Endothelial cell of umbilical vein (primary cell): ENCODE measurements at regions not wholly inside any gene's neighbourhood (a gene's known extent, or its start where the extent isn't known, plus 50 kb on each side); places are given as distances from the start of the nearest gene placed in this dataset.

Experiments
- BruUV-seq: library from RNA; stranded (reverse); fragments of 400-500 nt; replicated peaks from 2 replicates; lab custom pipeline; 2021; lab: Mats Ljungman, UMichigan
- CTCF ChIA-PET: fragments of 300-600, 350-600 bp; sonication (Branson Sonifier 250); formaldehyde crosslinking; loops from one replicate; lab custom pipeline; 2021; ENCODE audit warnings: antibody characterized with exemption, inconsistent platforms; lab: Charles Lee
- POLR2A ChIA-PET: fragments of 300-600, 350-600 bp; sonication (Branson Sonifier 250); formaldehyde crosslinking; loops from one replicate; lab custom pipeline; 2021; ENCODE audit warnings: antibody characterized with exemption, inconsistent platforms; lab: Charles Lee
- DNase-seq: peaks from one replicate; pipeline ENCODE4 v3.0.0-alpha.2; 2011; ENCODE audit warnings: low read depth, low spot score
- FAIRE-seq: peaks from 2 replicates; lab custom pipeline; 2011; peaks lifted over from hg19 to GRCh38; lab: Jason Lieb, UNC
- H2AFZ ChIP-seq: 2 replicates; pipeline ENCODE4 v1.6.0; 2012; ENCODE audit warnings: low read depth, low read length, control low read depth, inconsistent platforms
- H3K27ac ChIP-seq: 2 replicates; pipeline ENCODE4 v1.5.1; 2011; ENCODE audit warnings: low read depth, mild to moderate bottlenecking, control low read depth, low read length, moderate library complexity; ENCODE audit not compliant: insufficient read depth
- H3K27me3 ChIP-seq, 2 experiments: 2 replicates each; pipeline versions ENCODE4 v1.6.0 to v1.6.1; 2011; ENCODE audit warnings: low read length in 2 of 2, mixed read lengths in 1 of 2; ENCODE audit not compliant: control insufficient read depth in 2 of 2, insufficient read depth in 2 of 2
- H3K36me3 ChIP-seq, 2 experiments: 2 replicates in 1 of 2; 3 replicates in 1 of 2; pipeline ENCODE4 v1.5.1; 2011; ENCODE audit warnings: low read length in 2 of 2, mild to moderate bottlenecking in 1 of 2, moderate library complexity in 1 of 2; ENCODE audit not compliant: control insufficient read depth in 2 of 2, insufficient read depth in 2 of 2; ENCODE audit errors: extremely low read depth in 1 of 2
- H3K4me1 ChIP-seq: 3 replicates; pipeline ENCODE4 v1.5.1; 2011; ENCODE audit warnings: mild to moderate bottlenecking, low read length; ENCODE audit not compliant: control insufficient read depth, insufficient read depth; ENCODE audit errors: extremely low read depth
- H3K4me2 ChIP-seq: 2 replicates; pipeline ENCODE4 v1.6.1; 2011; ENCODE audit warnings: low read length, control low read depth, mixed read lengths; ENCODE audit not compliant: insufficient read depth
- H3K4me3 ChIP-seq, 3 experiments: fragments of 200-600 bp in 1 of 3; sonication (generic), shearing (Covaris generic) in 1 of 3; replicated peaks in 1 of 3; 2 replicates each; pipeline ENCODE4 v1.5.1; 2011 to 2016; ENCODE audit warnings: control low read depth in 3 of 3, low read length in 3 of 3, mild to moderate bottlenecking in 2 of 3, inconsistent platforms in 1 of 3, low read depth in 1 of 3, moderate library complexity in 1 of 3; ENCODE audit not compliant: insufficient read depth in 1 of 3
- H3K79me2 ChIP-seq: 2 replicates; pipeline ENCODE4 v1.6.0; 2012; ENCODE audit warnings: low read length, inconsistent platforms; ENCODE audit not compliant: control insufficient read depth, insufficient read depth
- H3K9ac ChIP-seq: replicated peaks from 2 replicates; pipeline ENCODE3; 2011; ENCODE audit warnings: low read length, control low read depth; ENCODE audit not compliant: insufficient read depth; ENCODE audit errors: extremely low read depth
- H3K9me1 ChIP-seq: replicated peaks from 3 replicates; pipeline ENCODE4 v1.6.0; 2011; ENCODE audit warnings: mild to moderate bottlenecking, low read length; ENCODE audit not compliant: control insufficient read depth, insufficient read depth; ENCODE audit errors: extremely low read depth
- H3K9me3 ChIP-seq: replicated peaks from 2 replicates; pipeline ENCODE4 v1.5.1; 2012; ENCODE audit warnings: low read length, inconsistent platforms; ENCODE audit not compliant: control insufficient read depth, insufficient read depth
- H4K20me1 ChIP-seq: replicated peaks from 2 replicates; pipeline ENCODE3; 2011; ENCODE audit warnings: mild to moderate bottlenecking, low read length; ENCODE audit not compliant: control insufficient read depth, insufficient read depth; ENCODE audit errors: extremely low read depth
- EZH2 ChIP-seq: IDR thresholded peaks from 2 replicates; pipeline ENCODE4 v1.6.1; 2012; ENCODE audit warnings: borderline replicate concordance, low read depth, mild to moderate bottlenecking, moderate library complexity, low read length, inconsistent platforms; ENCODE audit not compliant: severe bottlenecking
- FOS ChIP-seq: IDR thresholded peaks from 2 replicates; pipeline ENCODE4 v1.6.1; 2011; ENCODE audit warnings: mild to moderate bottlenecking, low read length, moderate library complexity, borderline replicate concordance; ENCODE audit not compliant: insufficient read depth
- GATA2 ChIP-seq: IDR thresholded peaks from 2 replicates; pipeline ENCODE4 v1.7.0; 2011; ENCODE audit warnings: low read depth, mild to moderate bottlenecking, moderate library complexity, mixed read lengths, low read length; ENCODE audit not compliant: insufficient read length, insufficient read depth
- JUN ChIP-seq: IDR thresholded peaks from 2 replicates; pipeline ENCODE4 v1.6.1; 2011; ENCODE audit warnings: borderline replicate concordance, low read depth; ENCODE audit not compliant: insufficient read length, insufficient read depth
- MYC ChIP-seq: IDR thresholded peaks from one replicate; pipeline ENCODE4 v1.6.1; 2011; ENCODE audit warnings: mild to moderate bottlenecking, low read depth, low read length
- POLR2A ChIP-seq: IDR thresholded peaks from 2 replicates; pipeline ENCODE4 v1.6.1; 2012; ENCODE audit warnings: low read depth, mild to moderate bottlenecking, control low read depth, low read length
- POLR2AphosphoS5 ChIP-seq: IDR thresholded peaks from 2 replicates; pipeline ENCODE4 v1.6.1; 2012; ENCODE audit warnings: low read depth, mild to moderate bottlenecking, control low read depth, low read length, moderate library complexity; ENCODE audit not compliant: insufficient read depth
- dilution Hi-C: fragments of 300-500 bp; cut with MboI; formaldehyde crosslinking; loops from one replicate; pipeline ENCODE4 v1.15.0; 2019; ENCODE audit warnings: low sequenced_read_pairs; ENCODE audit not compliant: extremely low pct_ligation_motif_present
- intact Hi-C: fragments of 100-400 bp; cut with micrococcal nuclease; formaldehyde crosslinking; loops from one replicate; pipeline ENCODE4 v1.10.0; 2022
- TF ChIP-seq, protein P1 (sequence below), 2 donors: IDR thresholded peaks; 1 replicate in 1 of 2; 2 replicates in 1 of 2; pipeline ENCODE4 v1.5.1; 2011; ENCODE audit warnings: low read length in 2 of 2, mild to moderate bottlenecking in 2 of 2, moderate library complexity in 2 of 2, control low read depth in 1 of 2, inconsistent platforms in 1 of 2, low read depth in 1 of 2; ENCODE audit not compliant: insufficient read depth in 1 of 2; ENCODE audit errors: extremely low read depth in 1 of 2
- TF ChIP-seq, protein P2 (sequence below): IDR thresholded peaks from 2 replicates; pipeline ENCODE4 v1.6.1; 2011; ENCODE audit not compliant: insufficient read depth, insufficient read length

DNA sequence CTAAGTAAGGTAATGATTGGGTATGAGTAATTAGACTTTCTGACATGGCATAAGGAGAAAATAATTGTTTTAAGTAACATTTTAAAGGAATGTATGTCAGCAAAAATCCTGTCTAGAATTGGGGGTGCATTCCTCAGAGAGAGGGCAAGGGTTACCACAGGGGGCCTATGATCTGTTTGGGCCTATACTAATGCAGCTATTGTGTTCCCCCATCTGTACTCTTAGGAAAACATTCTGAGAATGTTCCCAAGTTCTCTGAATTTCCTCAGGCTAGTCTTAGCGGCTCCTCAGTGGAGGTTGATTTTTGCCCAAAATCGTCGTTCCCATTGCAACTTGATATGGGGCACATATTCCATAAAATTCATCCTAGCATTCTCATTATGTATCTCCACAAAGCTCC lies 1216.4 kb upstream of the GBE1 start:
- no peaks in the 10 kb centered on the region for H3K9me3 ChIP-seq
- no peaks in the 10 kb centered on the region for H3K79me2 ChIP-seq
- FAIRE-seq: no peak
- no peaks in the 10 kb centered on the region for H4K20me1 ChIP-seq
- POLR2A ChIA-PET: no interaction called here
- no TSS peak for BruUV-seq
- H3K4me3 ChIP-seq: no peak overlapping the region
- intact Hi-C loops: no loop called here
- no peak overlapping the region for H2AFZ ChIP-seq
- no peak overlapping the region for H3K4me2 ChIP-seq
- CTCF ChIA-PET: no interaction called here
- no peaks in the 10 kb centered on the region for H3K9me1 ChIP-seq
- dilution Hi-C loops: no loop called here
- H3K9ac ChIP-seq: no peak overlapping the region
- no peak overlapping the region for H3K27ac ChIP-seq
- H3K27me3 ChIP-seq: no peaks in the 10 kb centered on the region
- no peaks in the 10 kb centered on the region for H3K4me1 ChIP-seq
- TF ChIP-seq, protein P1, sequence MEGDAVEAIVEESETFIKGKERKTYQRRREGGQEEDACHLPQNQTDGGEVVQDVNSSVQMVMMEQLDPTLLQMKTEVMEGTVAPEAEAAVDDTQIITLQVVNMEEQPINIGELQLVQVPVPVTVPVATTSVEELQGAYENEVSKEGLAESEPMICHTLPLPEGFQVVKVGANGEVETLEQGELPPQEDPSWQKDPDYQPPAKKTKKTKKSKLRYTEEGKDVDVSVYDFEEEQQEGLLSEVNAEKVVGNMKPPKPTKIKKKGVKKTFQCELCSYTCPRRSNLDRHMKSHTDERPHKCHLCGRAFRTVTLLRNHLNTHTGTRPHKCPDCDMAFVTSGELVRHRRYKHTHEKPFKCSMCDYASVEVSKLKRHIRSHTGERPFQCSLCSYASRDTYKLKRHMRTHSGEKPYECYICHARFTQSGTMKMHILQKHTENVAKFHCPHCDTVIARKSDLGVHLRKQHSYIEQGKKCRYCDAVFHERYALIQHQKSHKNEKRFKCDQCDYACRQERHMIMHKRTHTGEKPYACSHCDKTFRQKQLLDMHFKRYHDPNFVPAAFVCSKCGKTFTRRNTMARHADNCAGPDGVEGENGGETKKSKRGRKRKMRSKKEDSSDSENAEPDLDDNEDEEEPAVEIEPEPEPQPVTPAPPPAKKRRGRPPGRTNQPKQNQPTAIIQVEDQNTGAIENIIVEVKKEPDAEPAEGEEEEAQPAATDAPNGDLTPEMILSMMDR (IDR thresholded peaks at IDR 0.05; ENCODE audit: extremely low read depth in 1 of 2, insufficient read depth in 1 of 2, low read depth in 1 of 2, low read length in 2 of 2): no peak
- DNase-seq: no peak
- no peaks in the 10 kb centered on the region for H3K36me3 ChIP-seq

DNA sequence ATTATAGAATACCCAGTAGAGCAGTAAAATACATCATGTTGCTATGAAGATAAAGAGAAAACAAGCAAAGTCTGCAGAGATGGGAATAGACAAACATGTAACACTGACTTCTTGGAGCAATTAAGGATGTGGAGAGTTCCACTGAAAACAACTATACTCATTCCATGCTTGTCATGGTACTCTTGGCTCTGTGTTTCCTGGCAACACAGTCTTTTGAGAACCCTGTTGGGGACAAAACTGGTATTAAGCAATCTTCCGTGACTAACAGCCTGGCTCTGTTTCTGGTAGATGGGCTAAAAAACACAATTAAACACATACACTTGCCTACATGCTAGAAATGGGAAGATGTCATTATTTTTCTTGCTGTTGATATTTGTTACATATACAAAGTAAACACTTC lies 1212.3 kb upstream of the GBE1 start:
- Histone ChIP-seq H3K4me3 (no peak overlapping the region), H3K27me3 (no peaks in the 10 kb centered on the region), H4K20me1 (no peaks in the 10 kb centered on the region), H3K79me2 (no peaks in the 10 kb centered on the region), H3K4me2 (no peak overlapping the region), H2AFZ (no peak overlapping the region), H3K9me1 (no peaks in the 10 kb centered on the region), H3K4me1 (no peaks in the 10 kb centered on the region), H3K36me3 (no peaks in the 10 kb centered on the region), H3K9ac (no peak overlapping the region), H3K27ac (no peak overlapping the region), H3K9me3 (no peaks in the 10 kb centered on the region)
- no TSS peak for BruUV-seq
- no peak for DNase-seq
- dilution Hi-C loops (no loop called here), intact Hi-C loops (no loop called here)
- no peak for FAIRE-seq
- ChIA-PET POLR2A (no interaction called here), CTCF (no interaction called here)
- TF ChIP-seq JUN (no peak), POLR2A (no peak), EZH2 (no peak), POLR2AphosphoS5 (no peak), FOS (no peak), GATA2 (no peak), MYC (no peak)
- TF ChIP-seq, protein P1 (IDR thresholded peaks at IDR 0.05; ENCODE audit: extremely low read depth in 1 of 2, insufficient read depth in 1 of 2, low read depth in 1 of 2, low read length in 2 of 2): no peak
- TF ChIP-seq, protein P2, sequence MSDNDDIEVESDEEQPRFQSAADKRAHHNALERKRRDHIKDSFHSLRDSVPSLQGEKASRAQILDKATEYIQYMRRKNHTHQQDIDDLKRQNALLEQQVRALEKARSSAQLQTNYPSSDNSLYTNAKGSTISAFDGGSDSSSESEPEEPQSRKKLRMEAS: no peak
